ENCODE measurements at regions not wholly inside any gene's neighbourhood (a gene's known extent, or its start where the extent isn't known, plus 50 kb on each side); places are given as distances from the start of the nearest gene placed in this dataset.
"Not testable (repeated sequence)": the region's sequence is repeated elsewhere in the genome, so short reads cannot be mapped to it uniquely, and the experiment has no call there.

- DNase-seq (ENCODE audit: extremely low read depth, low read depth, low spot score) = not testable (repeated sequence)
Measured at GRCh38 chr12:54799966-54800365, 54.4 kb upstream of the MUCL1 start.

DNA sequence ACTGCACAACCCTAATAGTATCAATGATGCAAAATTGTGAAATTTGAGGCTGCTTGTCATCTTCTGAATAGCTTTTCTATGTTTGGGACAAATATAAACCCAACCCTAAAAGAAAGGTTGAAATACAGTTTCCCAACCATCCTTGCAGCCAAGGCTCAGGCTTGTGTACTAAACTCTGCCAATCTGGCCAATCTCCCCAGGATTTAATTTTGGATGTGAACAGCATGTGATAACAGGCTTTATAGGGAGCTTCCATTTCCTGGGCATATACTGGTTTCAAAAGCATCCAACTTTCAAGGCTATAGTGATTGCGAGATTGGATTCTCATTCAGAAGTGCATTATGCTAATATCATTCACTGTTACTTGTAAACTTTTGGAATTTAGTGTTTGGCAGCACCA, 55.7 kb upstream of the MUCL1 start:
- DNase-seq (ENCODE audit: extremely low read depth, low read depth, low spot score) = no peak

DNA sequence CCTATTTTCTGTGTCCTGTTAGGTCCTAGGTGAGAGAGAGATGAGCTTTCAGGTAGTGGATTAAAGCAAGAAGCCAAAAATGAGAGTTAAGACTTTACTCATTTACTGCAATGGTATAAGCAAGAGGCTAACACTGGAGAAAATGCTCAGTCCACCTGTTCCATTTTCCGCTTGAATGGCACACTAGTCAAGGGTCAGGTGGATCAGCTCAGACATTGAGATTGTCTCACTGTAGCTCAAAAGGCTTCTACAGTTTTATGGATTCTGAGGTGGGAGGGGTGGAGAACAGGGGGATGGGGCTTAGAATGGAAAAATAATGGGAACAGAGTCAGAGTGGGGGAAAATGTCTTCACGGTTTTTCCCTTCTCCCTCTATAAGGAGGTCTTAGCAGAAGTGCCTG, 57.3 kb upstream of the MUCL1 start:
- no peak for DNase-seq (ENCODE audit: extremely low read depth, low read depth, low spot score)

DNA sequence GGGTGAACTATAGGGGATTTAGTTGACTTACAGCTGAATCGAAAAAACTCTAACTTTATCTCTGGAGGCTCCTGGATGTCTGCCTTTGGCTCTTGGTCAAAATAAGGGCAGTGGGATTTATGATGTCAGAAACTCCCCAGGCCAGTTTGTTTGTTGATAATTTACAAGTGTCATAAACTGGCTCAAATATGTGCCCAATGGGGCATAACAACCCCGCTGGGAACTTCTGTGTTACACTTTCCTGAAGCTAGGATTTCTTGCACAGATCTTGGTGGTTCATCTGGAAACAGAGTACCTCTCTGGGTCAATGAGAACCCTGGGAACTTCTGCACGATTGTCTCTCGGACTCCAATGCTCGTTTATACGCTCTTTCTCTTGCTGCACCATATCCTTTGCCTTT, 58.7 kb upstream of the MUCL1 start:
- DNase-seq (ENCODE audit: extremely low read depth, low read depth, low spot score) = no peak

GRCh38 chr12:54786081-54786480, 68.2 kb upstream of the MUCL1 start:
- DNase-seq (ENCODE audit: extremely low read depth, low read depth, low spot score) = no peak

- DNase-seq (ENCODE audit: extremely low read depth, low read depth, low spot score) = no peak
Measured at GRCh38 chr12:54784115-54784514, 70.2 kb upstream of the MUCL1 start.

- not testable (repeated sequence) for DNase-seq (ENCODE audit: extremely low read depth, low read depth, low spot score)
Measured at GRCh38 chr12:54777031-54777430, 77.3 kb upstream of the MUCL1 start.

DNA sequence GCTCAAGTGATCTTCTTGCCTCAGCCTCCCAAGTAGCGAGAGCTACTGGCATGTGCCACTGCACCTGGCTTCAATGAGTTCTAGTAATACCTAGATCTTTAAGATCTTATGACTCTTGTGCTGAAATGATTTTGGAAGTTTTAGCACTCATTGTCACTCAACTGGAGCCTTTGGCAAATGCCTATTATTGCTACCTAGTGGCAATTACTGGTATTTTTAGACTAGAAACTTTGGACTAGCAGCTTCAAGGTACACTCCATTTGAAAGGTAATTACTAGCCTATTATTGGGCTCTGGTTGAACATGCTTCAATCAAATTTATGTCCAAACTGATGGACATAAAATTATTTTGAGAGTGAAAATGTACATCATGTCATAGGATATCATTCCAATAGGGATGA, 80.7 kb upstream of the MUCL1 start:
- no peak for DNase-seq (ENCODE audit: extremely low read depth, low read depth, low spot score)

DNA sequence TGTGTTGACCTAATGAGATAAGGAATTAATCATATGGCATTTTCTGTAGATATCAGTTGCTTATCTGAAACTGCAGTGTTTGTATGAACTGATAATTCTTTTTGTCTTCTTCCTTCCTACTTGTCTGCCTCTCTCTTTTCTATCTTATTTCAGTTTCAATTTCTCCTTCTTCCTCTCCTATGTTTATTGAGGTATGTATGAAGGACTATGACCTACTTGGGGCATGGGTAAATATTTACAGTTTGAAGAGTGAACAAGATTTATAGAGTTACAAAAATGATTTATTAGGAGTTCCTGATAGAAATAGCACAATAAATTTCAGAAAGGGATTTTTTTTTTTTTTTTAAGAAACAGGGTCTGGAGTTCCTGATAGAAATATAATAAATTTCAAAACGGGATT, 88.7 kb upstream of the MUCL1 start:
- no peak for DNase-seq (ENCODE audit: extremely low read depth, low read depth, low spot score)

- DNase-seq (ENCODE audit: extremely low read depth, low read depth, low spot score) = no peak
Measured at GRCh38 chr12:54762390-54762789, 91.9 kb upstream of the MUCL1 start.

- no peak for DNase-seq (ENCODE audit: extremely low read depth, low read depth, low spot score)
Measured at GRCh38 chr12:54759751-54760150, 94.6 kb upstream of the MUCL1 start.

GRCh38 chr12:54751493-54751892, 102.8 kb upstream of the MUCL1 start:
- no peak for DNase-seq (ENCODE audit: extremely low read depth, low read depth, low spot score)

DNA sequence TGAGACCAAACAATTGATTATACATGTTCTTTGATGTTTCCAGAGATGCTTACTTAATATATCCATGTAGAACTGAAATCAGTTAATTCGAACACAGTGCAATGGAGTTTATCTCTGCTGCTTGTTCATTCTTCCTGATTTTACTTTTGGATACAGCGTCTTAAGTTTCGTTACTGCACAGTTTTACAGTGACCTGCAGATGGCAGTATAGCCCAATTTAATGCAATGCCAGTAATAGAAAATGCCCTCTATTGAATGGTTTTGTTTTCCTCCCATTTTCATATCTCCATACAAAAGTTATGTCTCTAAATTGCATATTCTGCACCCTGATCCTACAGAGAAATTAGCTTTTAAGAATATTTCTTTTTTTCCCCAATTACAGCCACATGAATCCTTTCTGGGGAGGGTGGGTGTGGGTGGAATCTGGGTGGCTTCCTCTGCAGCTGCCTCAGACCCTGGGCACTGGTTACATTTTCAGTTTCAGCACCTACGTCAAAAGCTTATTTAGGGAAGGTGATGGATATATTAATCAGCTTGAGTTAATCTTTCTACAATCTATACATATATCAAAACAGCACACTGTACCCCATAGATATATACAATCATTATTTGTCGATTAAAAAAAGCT, 101.1 kb upstream of the DCD start:
- peak; percentile 44 for DNase-seq (ENCODE audit: extremely low read depth, low read depth, low spot score)

GRCh38 chr12:54744590-54744989, 96.4 kb upstream of the DCD start:
- DNase-seq (ENCODE audit: extremely low read depth, low read depth, low spot score) = no peak

DNA sequence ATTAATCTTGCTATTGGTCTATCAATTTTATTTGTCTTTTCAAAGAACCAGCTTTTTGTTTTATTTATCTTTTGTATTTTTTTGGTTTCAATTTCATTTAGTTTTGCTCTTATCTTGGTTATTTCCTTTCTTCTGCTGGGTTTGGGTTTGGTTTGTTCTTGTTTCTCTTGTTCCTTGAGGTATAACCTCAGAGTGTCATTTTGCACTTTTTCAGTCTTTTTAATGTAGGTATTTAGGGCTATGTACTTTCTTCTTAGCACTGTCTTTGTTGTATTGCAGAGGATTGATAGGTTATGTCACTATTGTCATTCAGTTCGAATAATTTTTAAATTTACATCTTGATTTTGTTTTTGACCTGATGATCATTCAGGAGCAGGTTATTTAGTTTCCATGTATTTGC, 92.7 kb upstream of the DCD start:
- no peak for DNase-seq (ENCODE audit: extremely low read depth, low read depth, low spot score)

DNA sequence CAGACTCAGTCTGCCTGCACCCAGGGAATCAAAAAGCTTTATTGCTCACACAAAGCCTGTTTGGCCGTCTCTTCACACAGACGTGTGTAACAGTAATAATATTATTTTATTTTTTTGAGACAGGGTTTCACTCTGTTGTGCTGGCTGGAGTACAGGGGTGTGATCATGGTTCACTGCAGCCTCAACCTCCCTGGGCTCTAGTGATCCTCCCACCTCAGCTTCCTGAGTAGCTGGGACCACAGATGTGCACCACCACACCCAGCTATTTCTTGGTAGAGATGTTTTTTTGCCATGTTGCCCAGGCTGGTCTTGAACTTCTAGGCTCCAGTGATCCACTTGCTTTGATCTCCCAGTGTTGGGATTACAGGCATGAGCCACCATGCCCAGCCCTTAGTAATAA, 88.4 kb upstream of the DCD start:
- no peak for DNase-seq (ENCODE audit: extremely low read depth, low read depth, low spot score)

- no peak for DNase-seq (ENCODE audit: extremely low read depth, low read depth, low spot score)
Measured at GRCh38 chr12:54734196-54734950, 86.2 kb upstream of the DCD start.

DNA sequence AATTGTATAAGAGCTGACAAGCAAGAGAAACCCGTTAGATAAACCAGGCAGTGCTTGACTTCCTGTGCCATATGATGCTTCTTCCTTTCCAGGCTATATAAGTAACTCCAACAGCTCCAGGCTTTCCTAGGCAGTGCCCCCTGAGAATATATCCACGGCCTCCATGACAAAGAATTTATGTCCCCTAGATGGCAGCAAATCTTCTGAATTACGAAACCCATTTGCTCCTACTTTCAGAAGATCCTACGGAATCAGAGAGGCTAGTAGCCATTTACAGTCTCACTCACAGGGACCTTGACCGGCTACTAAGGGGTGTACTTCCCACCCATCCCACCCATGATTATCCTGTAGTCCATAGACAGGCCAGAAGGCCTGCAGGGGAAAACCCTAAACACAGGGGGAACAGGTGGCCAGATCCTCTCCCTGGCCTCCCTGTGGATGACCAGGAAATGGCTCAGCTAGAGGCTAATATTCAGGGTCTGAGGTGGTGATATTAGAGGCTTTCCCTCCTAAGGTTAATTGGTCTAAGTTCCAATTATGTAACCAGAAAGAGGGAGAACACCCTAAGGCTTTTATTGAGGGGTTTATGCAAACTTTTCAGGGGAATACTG, 77.2 kb upstream of the DCD start:
- DNase-seq (ENCODE audit: extremely low read depth, low read depth, low spot score) = peak; percentile 12

- DNase-seq (ENCODE audit: extremely low read depth, low read depth, low spot score) = no peak
Measured at GRCh38 chr12:54723379-54724256, 75.5 kb upstream of the DCD start.

GRCh38 chr12:54721312-54721711, 73.1 kb upstream of the DCD start:
- no peak for DNase-seq (ENCODE audit: extremely low read depth, low read depth, low spot score)

DNA sequence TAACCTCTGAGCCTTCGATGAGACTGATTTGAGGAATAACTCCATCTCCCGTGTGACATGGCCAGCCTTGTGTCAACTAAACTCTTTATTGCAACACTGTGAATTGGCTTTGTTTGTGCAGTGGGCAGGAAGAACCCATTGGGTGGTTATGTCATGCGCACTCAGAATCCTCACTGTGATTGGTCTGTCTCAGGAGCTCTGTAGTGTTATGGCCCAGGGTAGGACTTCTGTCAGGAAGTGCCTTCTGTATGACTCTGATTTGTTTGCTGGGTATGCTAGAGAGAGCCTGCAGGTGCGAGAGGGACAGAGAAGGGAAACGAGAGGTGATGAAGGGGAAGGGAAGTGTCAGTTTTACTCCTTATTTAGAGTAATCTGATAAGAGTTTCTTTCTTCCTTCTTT, 71.5 kb upstream of the DCD start:
- no peak for DNase-seq (ENCODE audit: extremely low read depth, low read depth, low spot score)
